Trophoblast cell (in vitro differentiated cells and primary cell): ENCODE measurements at regions not wholly inside any gene's neighbourhood (a gene's known extent, or its start where the extent isn't known, plus 50 kb on each side); places are given as distances from the start of the nearest gene placed in this dataset.
"Not testable (repeated sequence)": the region's sequence is repeated elsewhere in the genome, so short reads cannot be mapped to it uniquely, and the experiment has no call there.

Source experiments
- DNase-seq, 2 donors: peaks; one replicate each; pipeline ENCODE4 v3.0.0-alpha.2; 2016
- H2AFZ ChIP-seq: 2 replicates; pipeline ENCODE4 v1.6.1; 2013; ENCODE audit warnings: low read length, moderate library complexity, mild to moderate bottlenecking; ENCODE audit not compliant: insufficient read depth, poor library complexity
- H2AK5ac ChIP-seq: 2 replicates; pipeline ENCODE4 v1.6.1; 2013; ENCODE audit warnings: mild to moderate bottlenecking, low read length
- H2BK120ac ChIP-seq: 2 replicates; pipeline ENCODE4 v1.6.1; 2013; ENCODE audit warnings: low read length, mild to moderate bottlenecking, moderate library complexity; ENCODE audit not compliant: insufficient read depth, poor library complexity
- H2BK12ac ChIP-seq: 2 replicates; pipeline ENCODE4 v1.6.1; 2013; ENCODE audit warnings: mild to moderate bottlenecking, low read length, moderate library complexity
- H2BK5ac ChIP-seq: 2 replicates; pipeline ENCODE4 v1.6.1; 2013; ENCODE audit warnings: low read length, low read depth, moderate library complexity, mild to moderate bottlenecking; ENCODE audit not compliant: poor library complexity
- H3K14ac ChIP-seq: 2 replicates; pipeline ENCODE4 v1.6.1; 2013; ENCODE audit warnings: mild to moderate bottlenecking, low read length
- H3K18ac ChIP-seq: 2 replicates; pipeline ENCODE4 v1.6.1; 2013; ENCODE audit warnings: mild to moderate bottlenecking, low read length
- H3K23ac ChIP-seq: 2 replicates; pipeline ENCODE4 v1.6.1; 2013; ENCODE audit warnings: low read length
- H3K27ac ChIP-seq: 2 replicates; pipeline ENCODE4 v1.5.1; 2013; ENCODE audit warnings: low read depth, mild to moderate bottlenecking, inconsistent platforms, low read length, moderate library complexity
- H3K27me3 ChIP-seq: 2 replicates; pipeline ENCODE4 v1.6.1; 2013; ENCODE audit warnings: inconsistent platforms, mild to moderate bottlenecking, low read length, moderate library complexity; ENCODE audit not compliant: insufficient read depth
- H3K36me3 ChIP-seq, 2 experiments: 1 replicate in 1 of 2; 2 replicates in 1 of 2; pipeline ENCODE4 v1.6.1; 2013; ENCODE audit warnings: low read length in 2 of 2, mild to moderate bottlenecking in 2 of 2, moderate library complexity in 1 of 2; ENCODE audit not compliant: insufficient read depth in 2 of 2, control insufficient read depth in 1 of 2
- H3K4ac ChIP-seq: 2 replicates; pipeline ENCODE4 v1.6.1; 2013; ENCODE audit warnings: low read depth, mild to moderate bottlenecking, low read length, moderate library complexity
- H3K4me1 ChIP-seq, 2 experiments: 1 replicate in 1 of 2; 2 replicates in 1 of 2; pipeline ENCODE4 v1.6.1; 2013; ENCODE audit warnings: low read length in 2 of 2, mild to moderate bottlenecking in 2 of 2, moderate library complexity in 1 of 2; ENCODE audit not compliant: insufficient read depth in 2 of 2, control insufficient read depth in 1 of 2
- H3K4me2 ChIP-seq: 2 replicates; pipeline ENCODE4 v1.6.1; 2013; ENCODE audit warnings: inconsistent platforms, mild to moderate bottlenecking, low read length, moderate library complexity
- H3K4me3 ChIP-seq: 2 replicates; pipeline ENCODE4 v1.5.1; 2013; ENCODE audit warnings: mild to moderate bottlenecking, low read depth, low read length, inconsistent platforms
- H3K79me1 ChIP-seq: one replicate; pipeline ENCODE4 v1.6.1; 2013; ENCODE audit warnings: low read length
- H3K79me2 ChIP-seq: 2 replicates; pipeline ENCODE4 v1.6.1; 2013; ENCODE audit warnings: low read length, mild to moderate bottlenecking; ENCODE audit not compliant: control insufficient read depth, insufficient read depth, poor library complexity
- H3K9ac ChIP-seq: 2 replicates; pipeline ENCODE4 v1.6.1; 2013; ENCODE audit warnings: mild to moderate bottlenecking, low read length
- H3K9me3 ChIP-seq: 2 replicates; pipeline ENCODE4 v1.6.1; 2013; ENCODE audit warnings: low read depth, mild to moderate bottlenecking, control low read depth, inconsistent platforms, low read length; ENCODE audit not compliant: insufficient read depth
- H4K12ac ChIP-seq: 2 replicates; pipeline ENCODE4 v1.6.1; 2013; ENCODE audit warnings: low read depth, mild to moderate bottlenecking, low read length, moderate library complexity
- H4K8ac ChIP-seq: 2 replicates; pipeline ENCODE4 v1.6.1; 2013; ENCODE audit warnings: low read depth, mild to moderate bottlenecking, low read length, moderate library complexity
- H4K91ac ChIP-seq: one replicate; pipeline ENCODE4 v1.6.1; 2013; ENCODE audit warnings: low read depth, mild to moderate bottlenecking, low read length, moderate library complexity
- WGBS: extraction: QIAGEN DNeasy Blood & Tissue Kit; methylation state at CpG from one replicate; pipeline ENCODE4 v1.1.7; 2013; ENCODE audit warnings: missing lambda C conversion rate; ENCODE audit not compliant: insufficient read length, insufficient coverage; ENCODE audit errors: extremely low coverage; 5-methylcytosine and 5-hydroxymethylcytosine counted together

- Histone ChIP-seq H4K8ac (no peak overlapping the region), H3K18ac (no peak overlapping the region), H2BK5ac (no peak overlapping the region), H3K4me2 (no peak overlapping the region), H3K14ac (no peak overlapping the region), H3K27ac (no peak overlapping the region), H2AK5ac (no peak overlapping the region), H3K79me1 (no peaks in the 10 kb centered on the region), H3K4ac (no peak overlapping the region), H3K4me3 (no peak overlapping the region), H3K27me3 (no peaks in the 10 kb centered on the region), H2BK12ac (no peak overlapping the region), H4K12ac (no peak overlapping the region), H2AFZ (no peak overlapping the region), H3K4me1 (peaks cover 0 to 3% of the 10 kb centered on the region in 2 experiments), H3K79me2 (no peaks in the 10 kb centered on the region), H2BK120ac (no peak overlapping the region), H3K9me3 (no peaks in the 10 kb centered on the region), H3K36me3 (no peaks in the 10 kb centered on the region), H3K23ac (no peak overlapping the region), H4K91ac (no peak overlapping the region), H3K9ac (no peak overlapping the region)
- no CpG with 5 or more reads among the region's 6 CpGs for WGBS
- no peak for DNase-seq
Measured at GRCh38 chr18:39450958-39451357, 1885.4 kb upstream of the CELF4 start.

- H3K23ac ChIP-seq: no peak overlapping the region
- H3K4ac ChIP-seq: no peak overlapping the region
- H3K79me1 ChIP-seq: no peaks in the 10 kb centered on the region
- no peaks in the 10 kb centered on the region for H3K79me2 ChIP-seq
- no peaks in the 10 kb centered on the region for H3K9me3 ChIP-seq
- H3K27ac ChIP-seq: no peak overlapping the region
- H2AK5ac ChIP-seq: no peak overlapping the region
- no peak overlapping the region for H4K12ac ChIP-seq
- no peak overlapping the region for H3K9ac ChIP-seq
- no peak overlapping the region for H3K4me2 ChIP-seq
- H3K27me3 ChIP-seq: no peaks in the 10 kb centered on the region
- H2AFZ ChIP-seq: no peak overlapping the region
- WGBS: no CpG with 5 or more reads among the region's 3 CpGs
- H2BK5ac ChIP-seq: no peak overlapping the region
- no peak overlapping the region for H3K4me3 ChIP-seq
- peaks cover 0 to 3% of the 10 kb centered on the region in 2 experiments for H3K4me1 ChIP-seq
- H3K18ac ChIP-seq: no peak overlapping the region
- H3K36me3 ChIP-seq: no peaks in the 10 kb centered on the region
- no peak overlapping the region for H4K8ac ChIP-seq
- no peak overlapping the region for H4K91ac ChIP-seq
- H2BK12ac ChIP-seq: no peak overlapping the region
- no peak overlapping the region for H2BK120ac ChIP-seq
- H3K14ac ChIP-seq: no peak overlapping the region
- DNase-seq: no peak
Measured at GRCh38 chr18:39449566-39449965, 1884.0 kb upstream of the CELF4 start.

GRCh38 chr18:39448942-39449341 is 1883.3 kb upstream of the CELF4 start:
- no peak overlapping the region for H3K4me3 ChIP-seq
- no peak overlapping the region for H3K4ac ChIP-seq
- H3K14ac ChIP-seq: no peak overlapping the region
- no peak overlapping the region for H4K12ac ChIP-seq
- no peak overlapping the region for H3K4me2 ChIP-seq
- H3K36me3 ChIP-seq: no peaks in the 10 kb centered on the region
- H3K18ac ChIP-seq: no peak overlapping the region
- H4K91ac ChIP-seq: no peak overlapping the region
- no peaks in the 10 kb centered on the region for H3K79me2 ChIP-seq
- WGBS: no CpG with 5 or more reads among the region's 1 CpG
- H2AK5ac ChIP-seq: no peak overlapping the region
- no peak overlapping the region for H2AFZ ChIP-seq
- no peak overlapping the region for H3K9ac ChIP-seq
- H3K27me3 ChIP-seq: no peaks in the 10 kb centered on the region
- H3K79me1 ChIP-seq: no peaks in the 10 kb centered on the region
- H3K23ac ChIP-seq: no peak overlapping the region
- H2BK120ac ChIP-seq: no peak overlapping the region
- no peaks in the 10 kb centered on the region for H3K9me3 ChIP-seq
- H3K4me1 ChIP-seq: peaks cover 0 to 2% of the 10 kb centered on the region in 2 experiments
- H2BK5ac ChIP-seq: no peak overlapping the region
- no peak for DNase-seq
- no peak overlapping the region for H4K8ac ChIP-seq
- H3K27ac ChIP-seq: no peak overlapping the region
- no peak overlapping the region for H2BK12ac ChIP-seq

GRCh38 chr18:39444957-39445356 is 1879.4 kb upstream of the CELF4 start:
- H3K79me1 ChIP-seq, H2BK12ac ChIP-seq, H4K8ac ChIP-seq, H3K27ac ChIP-seq, DNase-seq, H3K4me1 ChIP-seq, H3K9me3 ChIP-seq, H3K18ac ChIP-seq, H3K4me2 ChIP-seq, H3K4me3 ChIP-seq, H4K12ac ChIP-seq, H2BK5ac ChIP-seq, H2AFZ ChIP-seq, H4K91ac ChIP-seq, H3K4ac ChIP-seq, H3K27me3 ChIP-seq, H2AK5ac ChIP-seq, H3K23ac ChIP-seq, H3K14ac ChIP-seq, H3K79me2 ChIP-seq, H2BK120ac ChIP-seq, H3K36me3 ChIP-seq, H3K9ac ChIP-seq: not testable (repeated sequence)
- WGBS: no CpG with 5 or more reads among the region's 2 CpGs
